ENCODE measurements at regions not wholly inside any gene's neighbourhood (a gene's known extent, or its start where the extent isn't known, plus 50 kb on each side); places are given as distances from the start of the nearest gene placed in this dataset.

DNA sequence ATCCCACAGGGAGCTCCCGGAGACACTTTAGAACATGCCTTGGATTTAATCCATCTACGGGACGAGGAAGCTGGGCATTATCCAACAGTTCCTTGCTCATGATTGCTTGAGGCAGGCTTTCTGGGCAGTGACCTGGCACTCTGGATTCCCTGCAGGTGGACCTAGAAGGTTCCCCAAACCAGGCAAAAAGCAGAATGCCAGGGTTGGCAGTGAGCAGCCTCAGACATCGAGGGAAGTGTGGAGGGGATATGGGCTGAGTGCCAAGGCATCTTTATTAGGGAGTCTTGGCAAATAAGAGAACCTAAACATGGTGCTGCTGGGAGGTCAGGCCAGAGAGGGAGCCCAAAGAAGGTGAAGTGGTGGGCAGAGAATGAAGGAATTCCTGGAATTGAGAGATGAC is 158.5 kb downstream of the CD83 start:
- DNase-seq: no peak

DNA sequence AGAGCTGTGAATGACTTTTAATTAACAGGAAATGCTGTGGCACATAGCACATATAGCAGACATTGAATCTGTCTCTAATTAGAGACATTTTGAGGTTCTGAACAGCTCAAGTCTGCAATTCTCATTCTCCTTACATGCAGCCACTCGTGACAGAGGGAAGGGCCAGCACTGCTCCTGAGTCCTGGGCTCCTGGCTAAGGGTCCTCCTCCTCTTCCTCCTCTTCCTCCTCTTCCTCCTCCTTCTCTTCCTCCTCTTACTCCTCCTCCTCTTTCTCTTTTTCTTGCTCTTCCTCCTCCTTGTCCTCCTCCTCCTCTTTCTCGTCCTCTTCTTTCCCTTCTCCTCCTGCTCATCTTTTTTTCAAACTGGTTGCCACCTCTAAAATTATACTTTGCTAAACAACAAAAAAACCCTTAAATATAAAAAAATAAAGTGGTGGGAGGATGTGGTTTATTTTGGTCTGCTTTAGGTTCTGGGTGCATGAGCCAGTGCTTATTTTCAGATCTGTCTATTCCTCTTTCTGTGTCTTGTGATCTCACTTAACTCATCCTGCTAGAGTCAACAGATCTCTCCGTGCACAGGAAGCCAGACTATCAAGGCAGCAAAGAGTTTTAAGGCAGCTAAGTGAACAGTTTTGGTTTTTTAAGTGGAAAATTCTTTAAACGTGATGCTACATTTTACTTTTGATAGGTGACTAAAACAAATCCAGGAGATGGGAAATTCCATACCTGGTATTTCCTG is 159.3 kb downstream of the CD83 start:
- no peak for DNase-seq

DNA sequence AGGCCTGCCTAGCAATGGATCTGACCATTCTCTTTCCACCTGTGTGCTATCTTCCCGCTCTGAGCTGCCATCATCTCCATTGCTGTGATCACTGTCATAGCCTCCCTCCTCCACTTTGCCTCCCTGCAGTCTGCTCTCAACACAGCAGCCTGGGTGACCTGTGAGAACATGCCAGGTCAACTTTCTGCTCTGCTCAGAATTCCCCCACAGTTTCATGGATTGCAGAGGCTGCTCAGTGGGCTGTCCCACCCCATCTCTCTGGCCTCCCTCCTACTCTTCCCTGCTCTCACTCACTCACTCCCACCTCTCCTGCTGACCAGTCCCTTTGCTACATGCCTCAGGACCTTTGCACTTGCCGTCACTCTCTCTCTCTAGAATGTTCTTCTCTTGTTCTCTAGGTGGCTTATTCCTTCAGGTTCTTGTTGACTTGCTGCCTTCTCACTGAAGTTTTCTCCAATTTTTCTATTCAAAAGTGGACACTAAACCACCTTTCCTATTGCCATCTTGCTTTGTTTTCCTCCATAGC is 159.9 kb downstream of the CD83 start:
- DNase-seq: no peak

DNA sequence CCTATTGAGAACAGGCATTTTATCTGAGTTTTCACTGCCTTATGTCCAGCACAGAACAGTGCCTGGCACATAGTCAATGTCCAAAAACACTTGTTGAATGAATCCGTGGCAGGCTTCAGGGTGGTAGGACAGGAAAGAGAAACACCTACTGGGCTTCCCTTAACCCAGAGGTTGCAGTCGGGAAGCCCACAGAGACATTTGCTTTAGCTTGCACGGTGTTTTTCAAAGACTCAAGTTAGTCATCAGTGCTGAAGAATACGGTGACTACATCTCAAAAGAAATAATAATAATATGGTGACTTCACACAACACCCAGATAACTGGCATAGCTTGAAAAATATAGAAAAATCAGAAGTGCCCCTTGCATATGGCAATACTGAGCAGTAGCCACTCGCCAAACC is 160.4 kb downstream of the CD83 start:
- DNase-seq: no peak

DNA sequence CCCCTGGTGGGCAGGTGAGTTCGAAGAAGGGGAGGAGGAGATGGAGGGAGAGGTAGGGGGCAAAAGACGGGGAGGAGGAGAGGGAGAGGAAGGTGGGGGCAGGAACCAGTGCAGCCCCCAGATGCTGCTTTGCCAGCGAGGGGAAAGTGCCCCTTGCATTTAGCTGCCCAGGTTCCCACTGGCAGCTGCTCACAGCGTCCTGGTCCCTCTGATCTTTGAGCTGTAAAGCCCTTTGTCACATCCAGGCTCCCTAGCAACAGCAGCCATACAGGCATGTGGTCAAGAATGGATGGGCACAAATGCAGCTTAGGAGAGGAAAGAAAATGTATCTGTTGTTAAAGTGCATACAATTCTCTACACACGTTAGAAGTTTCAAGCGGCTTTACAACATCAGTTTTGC is 160.9 kb downstream of the CD83 start:
- no peak for DNase-seq

DNA sequence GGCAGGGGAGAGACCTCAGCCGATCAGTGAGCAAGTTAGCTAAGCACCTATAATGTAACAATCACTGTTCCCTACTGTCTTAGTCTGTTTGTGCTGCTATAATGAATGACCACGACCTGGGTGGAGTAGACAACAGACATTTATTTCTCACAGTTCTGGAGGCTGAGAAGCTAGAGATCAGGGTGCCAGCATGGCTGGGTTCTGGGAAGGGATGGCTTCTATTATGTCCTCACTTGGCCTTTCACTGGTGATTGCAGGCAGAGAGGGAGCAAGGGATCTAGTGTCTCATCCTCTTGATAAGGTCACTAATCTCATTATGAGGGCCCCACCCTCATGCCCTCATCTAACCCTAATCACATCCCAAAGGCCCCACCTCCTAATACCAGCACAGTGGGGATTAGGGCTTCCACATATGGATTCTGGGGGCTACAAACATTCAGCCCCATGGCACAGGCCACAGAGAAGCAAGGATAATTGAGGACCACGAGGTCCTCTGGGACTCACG is 162.5 kb downstream of the CD83 start:
- DNase-seq: no peak

DNA sequence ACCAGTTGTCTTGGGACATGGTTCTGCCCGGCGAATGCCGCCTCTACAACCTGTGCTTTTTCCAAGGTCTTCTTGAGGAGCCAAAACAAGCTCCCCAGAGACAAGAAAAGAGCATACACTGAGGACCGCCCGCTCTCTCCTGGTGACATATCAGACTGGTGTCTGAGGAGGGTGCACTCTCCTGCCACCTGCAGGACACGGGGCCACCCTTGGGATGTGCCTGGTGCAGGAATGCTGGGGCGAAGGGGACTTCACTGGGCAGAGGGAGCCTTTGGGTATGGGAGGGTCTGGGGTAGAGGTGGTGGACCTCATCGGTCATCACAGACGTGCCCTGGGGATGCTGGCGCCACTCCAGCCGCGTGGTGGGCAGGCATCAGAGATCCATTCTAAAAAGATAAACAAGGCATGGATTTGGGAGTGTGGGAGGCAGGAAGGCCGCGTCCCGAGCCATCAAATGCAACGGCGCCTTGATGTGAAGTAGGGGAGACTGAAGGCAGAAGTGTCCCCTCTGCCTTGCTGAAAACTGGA is 163.3 kb downstream of the CD83 start:
- no peak for DNase-seq

DNA sequence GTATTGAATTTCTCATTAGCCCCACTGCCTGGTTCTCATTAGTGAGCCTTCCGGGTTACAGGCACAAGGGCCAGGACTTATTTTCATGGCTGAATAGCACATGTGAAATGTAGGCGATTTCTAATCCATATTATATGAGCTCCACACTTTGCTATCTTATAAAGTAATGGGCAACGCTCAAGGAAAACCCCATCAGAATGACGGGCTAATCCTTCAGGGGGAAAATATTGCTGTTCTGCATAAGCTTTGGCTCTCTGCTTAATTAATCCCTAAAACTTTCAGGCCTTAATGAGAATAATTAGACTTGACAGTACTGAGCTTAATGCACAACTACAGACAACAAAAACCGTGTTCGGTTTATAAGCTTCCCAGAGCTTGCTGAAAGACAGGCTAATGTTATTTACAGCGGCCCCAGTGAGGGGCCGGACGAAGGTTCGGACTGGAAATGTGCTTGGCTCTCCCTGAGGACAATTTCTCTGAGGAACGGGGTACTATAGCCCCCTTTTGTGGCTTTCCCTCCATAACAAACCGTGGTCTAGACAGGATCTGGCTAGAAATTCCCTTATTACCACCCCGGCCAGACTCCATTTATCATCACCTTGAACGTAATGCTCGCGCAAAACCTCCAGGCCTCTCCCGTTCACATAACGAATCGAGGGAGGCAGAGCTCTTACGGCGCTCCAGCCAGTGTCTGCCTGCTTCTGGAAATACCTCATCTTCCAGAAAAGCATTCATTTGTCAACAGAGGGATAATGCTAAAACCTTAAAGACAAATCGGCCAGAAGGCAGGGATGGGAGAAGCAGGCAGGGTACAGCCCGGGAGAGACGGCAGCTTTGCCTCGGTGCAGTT is 164.5 kb downstream of the CD83 start:
- DNase-seq: no peak

DNA sequence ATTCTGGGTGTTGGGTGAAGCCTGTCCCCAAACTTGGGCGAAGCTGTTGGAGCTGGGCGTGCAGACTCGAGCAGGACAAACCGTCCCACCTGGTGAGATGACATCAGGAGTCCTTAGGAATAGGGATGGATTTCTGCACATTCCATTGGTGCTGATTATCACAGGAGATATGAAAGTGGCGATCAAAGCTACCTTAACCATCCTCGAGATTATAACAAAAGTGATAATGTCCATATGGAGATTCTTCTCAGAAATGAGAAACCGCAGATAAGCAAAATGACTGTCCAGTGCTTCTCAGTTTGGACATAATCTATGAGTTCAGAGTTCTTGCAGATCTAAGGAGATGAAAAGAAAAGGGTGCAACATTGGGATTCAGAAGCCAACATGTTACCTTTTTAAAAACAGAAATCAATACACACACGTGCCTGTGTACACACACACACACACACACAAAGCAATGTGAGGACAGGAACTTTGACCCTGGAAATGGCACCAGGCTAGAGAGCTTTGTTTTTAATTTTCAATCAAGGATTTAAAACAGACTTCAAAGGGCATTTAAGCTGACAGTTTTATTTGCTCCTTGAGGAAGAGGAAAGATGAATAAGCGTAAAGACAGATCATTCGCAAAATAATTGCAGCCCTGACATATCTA is 165.4 kb downstream of the CD83 start:
- no peak for DNase-seq

DNA sequence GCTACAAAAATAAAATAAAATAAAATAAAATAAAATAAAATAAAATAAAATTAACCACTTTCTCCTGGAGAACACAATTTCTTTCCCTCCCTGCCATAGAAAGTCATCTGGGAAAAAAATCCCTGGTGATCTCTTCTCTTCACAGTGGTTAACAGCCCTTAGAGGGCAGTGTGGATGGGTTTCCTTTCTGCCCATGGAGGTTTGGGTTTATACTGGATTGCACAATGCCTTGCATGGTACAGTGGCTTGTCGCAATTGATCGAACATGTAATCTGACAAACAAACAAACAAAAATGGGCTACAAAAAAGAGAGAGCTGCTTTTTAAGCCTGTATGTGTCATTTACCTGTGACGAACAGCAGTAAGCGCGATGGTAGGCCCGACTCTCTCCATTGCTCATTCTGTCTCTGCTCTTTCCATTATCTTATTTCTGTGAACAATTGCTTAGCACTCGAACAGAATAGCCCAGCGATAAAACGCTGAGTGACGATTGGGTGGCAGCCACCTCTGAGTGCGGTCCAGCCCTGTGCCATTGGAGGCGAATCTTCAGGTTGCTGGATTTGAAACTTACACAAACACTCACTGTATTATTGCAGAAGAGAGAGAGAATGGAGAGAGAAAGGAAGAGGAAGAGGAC is 166.1 kb downstream of the CD83 start:
- DNase-seq: peak; percentile 9

DNA sequence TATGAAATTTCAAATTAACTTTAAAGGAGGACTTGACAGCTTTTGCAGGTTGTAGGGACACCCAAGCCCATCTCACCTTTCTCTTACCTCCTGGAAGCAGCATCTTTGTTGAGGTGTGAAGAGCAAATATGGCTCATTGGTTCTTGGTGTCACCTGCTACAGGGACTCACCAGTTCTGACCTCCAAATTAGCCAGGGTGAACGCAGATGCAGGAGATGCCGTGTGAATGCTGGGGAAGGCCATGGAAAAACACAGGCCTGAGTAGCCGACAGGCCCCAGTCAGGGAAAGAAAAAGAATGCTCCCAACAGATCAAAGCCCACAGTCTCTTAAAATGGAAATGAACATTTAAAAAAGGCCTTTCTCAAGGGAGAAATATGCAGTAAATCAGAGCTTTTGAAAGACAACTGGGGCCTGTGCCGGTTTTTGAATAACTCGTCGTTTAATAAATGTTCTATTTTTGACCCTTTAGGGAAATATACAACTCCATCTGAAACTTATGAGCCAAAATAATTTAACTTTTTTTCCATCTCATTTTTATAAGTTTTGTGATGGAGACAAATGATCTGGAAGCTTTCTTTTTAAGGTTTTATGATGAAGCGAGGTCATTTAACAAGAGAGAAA is 167.5 kb downstream of the CD83 start:
- DNase-seq: no peak

DNA sequence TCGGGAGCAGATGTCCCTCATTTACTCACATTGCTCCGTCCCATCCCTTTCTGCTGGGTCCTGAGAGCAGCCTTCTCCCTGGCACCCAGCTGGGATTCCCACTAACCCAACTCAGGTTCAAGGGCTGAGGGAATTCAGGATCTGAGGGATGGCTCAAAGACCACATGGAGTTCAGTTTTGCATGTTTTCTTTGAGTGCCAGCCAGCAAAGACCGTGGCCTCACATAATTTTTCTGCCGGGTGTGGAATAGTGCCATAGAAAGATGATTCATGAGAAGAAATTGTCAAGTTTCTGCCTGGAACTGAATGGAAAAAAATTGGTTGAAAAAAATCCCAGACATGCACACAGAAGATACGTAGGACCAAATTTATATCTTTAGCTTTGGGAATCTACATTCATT is 168.6 kb downstream of the CD83 start:
- no peak for DNase-seq

DNA sequence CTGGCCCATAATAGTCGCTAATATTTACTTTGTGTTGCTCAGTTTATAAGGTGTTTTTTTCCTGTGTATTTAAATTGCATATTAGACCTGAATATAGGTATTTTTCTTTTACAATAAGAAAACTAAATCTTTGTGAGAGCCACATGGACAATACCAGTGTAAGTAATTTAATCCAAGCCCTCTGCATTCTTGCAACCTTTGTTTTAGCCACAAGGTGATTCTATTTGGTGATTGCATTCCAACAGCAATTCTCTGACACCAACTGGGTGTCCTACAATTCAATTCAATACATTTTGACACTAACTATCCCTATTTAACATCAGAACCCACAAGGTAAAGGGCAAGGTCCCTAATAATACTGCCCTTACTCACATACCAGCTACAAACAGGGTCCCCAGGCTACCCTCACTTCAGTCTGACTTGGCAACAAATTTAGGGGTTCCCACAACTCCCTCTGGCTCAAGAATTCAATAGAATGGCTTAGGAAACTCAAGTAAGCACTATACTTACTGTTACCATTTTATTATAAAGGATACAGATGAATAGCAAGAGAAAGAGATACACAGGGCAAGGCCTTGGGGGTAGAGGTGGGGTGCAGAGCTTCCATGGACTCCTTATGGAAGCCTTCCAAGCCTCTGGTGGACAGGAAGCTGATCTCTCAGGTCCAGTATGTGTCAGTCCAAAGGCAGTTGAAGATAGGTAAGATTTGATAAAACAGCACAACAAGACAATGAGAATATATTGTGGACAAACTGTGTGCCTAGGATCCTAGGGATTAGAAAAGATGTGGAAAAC is 169.3 kb downstream of the CD83 start:
- DNase-seq: no peak

DNA sequence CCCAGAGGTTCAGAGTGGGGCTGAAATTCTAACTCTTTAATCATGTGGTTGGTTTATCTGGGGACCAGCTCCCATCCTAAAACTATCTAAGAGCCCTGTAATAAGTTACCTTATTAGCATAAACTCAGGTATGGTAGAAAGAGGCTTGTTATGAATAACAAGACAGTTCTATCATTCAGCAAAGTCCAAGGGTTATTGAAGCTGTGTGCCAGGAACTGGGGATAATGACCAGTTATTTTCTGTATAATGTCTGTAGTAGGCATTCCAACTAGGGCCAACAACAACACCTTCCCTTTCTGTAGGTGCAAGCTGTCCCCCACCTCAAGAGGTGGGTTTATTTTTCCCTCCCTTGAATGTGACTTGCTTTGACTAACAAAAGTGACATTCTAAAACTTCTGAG is 170.1 kb downstream of the CD83 start:
- DNase-seq: no peak

DNA sequence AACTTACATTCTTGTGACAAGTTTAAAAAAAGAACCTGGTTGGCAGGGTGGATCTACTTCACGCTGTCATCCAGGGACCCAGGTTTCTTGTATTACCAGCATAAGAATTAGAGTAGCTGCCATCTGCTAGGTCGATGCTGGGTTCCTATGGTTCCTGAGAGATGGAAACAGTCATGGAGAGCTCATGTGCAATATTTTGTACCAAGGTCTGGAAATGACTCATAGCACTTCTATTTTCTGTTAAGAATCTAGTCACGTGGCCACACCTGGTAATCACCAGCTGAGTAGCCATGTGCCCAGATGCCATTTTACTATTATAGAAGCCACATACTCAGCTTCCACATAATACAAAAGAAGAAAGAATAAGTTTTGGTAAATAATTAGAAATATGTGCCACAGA is 171.3 kb downstream of the CD83 start:
- no peak for DNase-seq

DNA sequence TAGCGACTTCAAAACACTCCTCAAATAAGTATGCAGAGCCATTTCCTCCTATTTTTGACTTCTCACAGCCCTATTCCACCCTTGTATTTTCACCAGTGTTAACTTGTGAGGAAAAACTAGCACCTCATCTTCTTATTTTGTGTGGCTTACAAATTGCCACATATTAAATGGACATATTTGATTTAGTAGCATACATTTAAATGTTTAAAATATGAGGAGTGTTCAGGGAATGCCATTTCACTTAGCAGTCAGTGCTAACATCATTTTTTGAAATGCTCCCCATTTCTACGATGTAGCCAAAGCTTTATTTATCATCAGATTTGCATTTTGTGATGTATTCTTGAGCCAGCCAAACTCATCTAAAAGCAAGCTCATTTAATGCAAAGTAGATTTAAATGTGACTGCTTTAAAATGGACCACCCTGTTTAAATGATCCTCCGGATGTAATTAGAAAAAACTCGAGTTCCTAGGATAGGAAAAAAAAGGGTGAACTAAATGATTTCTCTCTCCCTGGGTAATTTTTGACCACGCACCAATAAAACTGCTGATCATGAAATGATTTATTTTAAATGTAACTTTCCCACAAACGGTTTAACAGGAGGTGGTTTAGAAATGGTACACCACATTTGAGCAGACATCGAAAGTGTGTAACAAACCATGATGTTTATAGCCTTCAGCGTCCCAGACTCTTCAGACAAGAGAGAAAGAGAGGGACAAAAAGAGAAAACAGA is 172.6 kb downstream of the CD83 start:
- DNase-seq: no peak

DNA sequence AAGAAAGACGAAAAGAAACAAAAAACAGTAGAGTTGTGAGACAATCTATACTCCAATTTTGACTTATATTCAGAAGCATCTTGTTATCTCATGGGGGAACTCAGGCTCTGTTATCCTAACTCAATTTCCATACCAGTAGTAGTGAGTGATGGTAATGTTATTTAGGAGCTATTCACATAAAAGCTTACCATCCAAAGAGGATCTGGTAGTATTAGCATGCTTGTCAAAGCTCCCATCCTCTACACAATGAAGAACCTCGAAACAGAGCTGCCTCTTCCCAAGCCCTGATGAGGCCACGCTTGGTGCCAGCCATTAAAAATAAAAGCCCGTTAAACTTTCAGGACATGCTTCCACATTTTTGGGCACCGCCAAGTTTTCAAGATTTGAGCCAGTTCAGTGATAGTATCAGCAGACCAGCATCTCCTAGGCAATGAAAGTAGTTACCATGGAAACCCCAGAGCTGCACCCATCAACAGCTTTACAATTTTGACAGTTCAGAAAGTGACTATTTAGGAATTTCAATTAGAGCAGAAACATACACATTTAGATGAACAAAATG is 173.3 kb downstream of the CD83 start:
- DNase-seq: no peak

DNA sequence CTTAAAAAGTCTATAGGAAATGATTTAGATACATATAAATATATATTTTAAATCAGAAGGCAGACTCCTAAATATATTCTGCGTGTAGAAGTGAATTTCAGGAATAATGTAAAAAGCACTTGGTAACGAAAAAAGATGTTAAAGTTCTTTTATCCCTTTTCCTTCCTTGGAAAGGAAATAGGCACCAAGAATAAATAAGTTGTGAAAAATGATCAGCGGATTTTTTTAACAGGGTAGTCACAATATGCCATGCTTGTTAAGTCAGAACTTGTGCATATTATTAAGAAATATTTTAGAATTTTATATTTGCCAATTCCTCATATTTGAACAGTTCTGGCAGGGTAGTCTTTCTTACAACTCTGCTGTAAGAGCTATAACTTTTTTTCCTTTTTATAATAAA is 173.8 kb downstream of the CD83 start:
- DNase-seq: no peak

DNA sequence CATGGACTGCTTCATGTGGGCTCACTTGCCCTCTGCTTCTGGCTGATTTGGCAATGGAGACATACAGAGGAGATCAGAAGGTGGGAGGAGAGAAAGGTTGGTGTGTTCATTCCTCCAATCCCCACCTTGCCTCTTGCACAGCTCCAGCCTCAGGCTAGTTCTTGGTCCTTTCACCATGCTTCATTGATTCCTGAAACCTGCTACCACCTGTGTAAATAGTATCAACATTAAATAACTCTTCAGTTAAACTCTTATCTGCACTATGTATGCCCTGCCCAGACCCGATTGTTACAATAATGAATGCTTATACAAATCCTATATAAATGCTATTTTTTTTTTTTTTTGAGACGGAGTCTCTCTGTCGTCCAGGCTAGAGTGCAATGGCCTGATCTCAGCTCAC is 174.5 kb downstream of the CD83 start:
- no peak for DNase-seq

DNA sequence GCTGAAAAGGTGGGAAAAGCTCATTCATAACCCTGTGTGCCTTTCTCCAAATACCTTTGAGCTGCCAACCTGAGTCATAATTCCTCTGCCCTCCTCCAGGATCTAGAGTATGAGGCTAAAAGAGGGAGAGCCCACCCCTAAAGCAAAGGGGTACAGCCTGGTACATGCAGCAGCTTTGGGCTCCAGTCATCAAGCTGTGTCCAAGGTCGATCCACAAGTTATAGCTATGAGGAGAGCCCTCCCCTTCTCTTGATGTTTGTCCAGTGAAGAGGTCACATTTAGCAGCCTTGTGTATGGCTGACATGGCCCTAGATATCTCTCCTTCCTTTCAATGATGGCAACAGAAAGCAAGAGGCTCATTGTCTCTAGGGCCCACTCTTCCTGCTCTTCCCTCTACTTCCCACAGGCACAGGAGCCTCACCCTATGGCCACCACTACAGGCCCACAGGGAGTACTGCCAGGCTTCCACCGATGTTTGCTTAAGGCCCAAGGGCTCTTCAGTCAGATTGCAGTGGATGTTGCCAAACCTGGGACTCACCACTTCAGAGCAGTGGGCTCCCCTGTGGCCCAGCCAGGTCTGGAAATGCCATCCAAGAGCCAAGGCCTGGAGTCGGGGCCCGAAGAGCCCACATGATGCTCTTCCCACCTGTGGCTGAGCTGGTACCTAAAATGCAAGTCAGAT is 176.8 kb downstream of the CD83 start:
- no peak for DNase-seq

All from NCI-H2171 treated with DMSO at 0.1 percent for 48 hours (cell line).